ENCODE measurements at regions not wholly inside any gene's neighbourhood (a gene's known extent, or its start where the extent isn't known, plus 50 kb on each side); places are given as distances from the start of the nearest gene placed in this dataset.

GRCh38 chr4:115428455-115428854 is 315.0 kb upstream of the NDST4 start:
- no peak for DNase-seq

GRCh38 chr4:115424852-115425251 is 311.4 kb upstream of the NDST4 start:
- DNase-seq, result no peak

DNA sequence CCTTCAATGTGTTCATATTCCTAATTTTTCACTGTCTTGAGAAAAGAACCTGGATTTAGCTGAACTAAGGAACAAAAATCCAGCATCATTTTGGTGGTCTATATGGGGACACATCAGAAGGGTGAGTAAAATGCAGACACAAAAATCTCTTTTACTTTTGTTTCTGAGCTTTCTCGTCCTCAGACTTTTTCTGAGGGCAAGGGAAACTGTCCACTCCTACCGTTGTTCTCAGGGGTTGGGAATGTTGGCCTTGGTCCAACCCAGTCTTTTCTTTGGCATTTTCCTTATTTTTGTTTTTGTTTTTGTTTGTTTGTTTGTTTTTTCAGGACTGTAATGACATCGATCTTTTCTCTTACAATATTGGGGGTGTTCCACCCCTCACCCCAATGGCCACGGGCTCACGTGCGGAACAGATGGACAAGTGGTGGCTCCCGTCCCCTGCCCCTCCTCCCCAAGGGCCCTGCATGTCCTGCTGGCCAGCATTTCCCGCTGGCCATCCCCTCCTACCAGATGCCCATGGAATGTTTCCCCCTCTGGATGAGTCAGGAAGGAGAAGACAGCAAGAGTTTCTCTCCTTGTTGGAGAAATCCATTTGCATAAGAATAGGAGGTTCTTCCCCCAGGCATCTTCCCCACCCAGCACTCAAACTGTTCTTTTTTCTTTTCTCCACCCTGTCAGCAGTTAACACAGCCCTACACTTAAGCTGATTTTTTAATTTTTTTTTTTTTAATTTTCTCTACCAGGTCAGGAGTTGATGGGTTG is 305.4 kb upstream of the NDST4 start:
- no peak for DNase-seq

DNA sequence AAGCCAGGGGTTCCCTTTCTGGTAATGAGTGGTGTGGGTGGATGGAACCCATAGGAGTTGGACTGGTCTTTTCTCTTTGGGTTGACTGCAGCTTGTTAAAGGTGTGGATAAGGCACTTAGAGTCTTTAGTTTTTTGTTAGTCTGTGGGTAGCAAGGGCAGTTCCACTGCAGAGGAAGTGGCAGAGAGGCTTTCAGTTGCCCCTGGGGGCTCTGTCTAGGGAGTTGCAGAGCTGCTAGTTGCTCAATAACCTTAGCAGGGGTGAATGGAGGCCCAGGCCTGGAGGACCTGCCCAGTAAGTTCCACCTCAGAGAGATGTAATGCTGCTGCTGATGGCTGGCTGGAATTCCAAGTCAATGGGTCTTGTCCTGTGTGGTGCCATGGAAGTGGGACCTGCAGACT is 282.6 kb upstream of the NDST4 start:
- no peak for DNase-seq

- DNase-seq, result no peak
These were observed 263.4 kb upstream of the NDST4 start for GRCh38 chr4:115376866-115377265.

DNA sequence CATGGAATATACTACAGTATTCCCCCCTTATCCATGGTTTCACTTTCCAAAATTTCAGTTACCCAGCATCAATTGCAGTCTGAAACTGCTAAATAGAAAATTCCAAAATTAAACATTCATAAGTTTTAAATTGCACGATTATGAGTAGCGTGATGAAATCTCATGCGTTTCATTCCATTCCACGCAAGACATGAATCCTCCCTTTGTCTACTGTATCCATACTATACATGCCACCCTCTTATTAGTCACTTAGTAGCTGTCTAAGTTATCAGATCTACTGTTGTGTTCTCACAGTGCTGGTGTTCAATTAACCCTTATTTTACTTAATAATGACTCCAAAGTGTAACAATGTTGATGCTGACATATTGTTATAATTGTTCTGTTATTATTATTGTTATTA is 261.2 kb upstream of the NDST4 start:
- no peak for DNase-seq

- DNase-seq, result no peak
These were observed 257.1 kb upstream of the NDST4 start for GRCh38 chr4:115370490-115370889.

GRCh38 chr4:115370012-115370411 is 256.6 kb upstream of the NDST4 start:
- no peak for DNase-seq

GRCh38 chr4:115366390-115366789 is 253.0 kb upstream of the NDST4 start:
- DNase-seq, result no peak

GRCh38 chr4:115365185-115365584 is 251.8 kb upstream of the NDST4 start:
- no peak for DNase-seq

GRCh38 chr4:115361781-115362180 is 248.4 kb upstream of the NDST4 start:
- DNase-seq, result no peak

DNA sequence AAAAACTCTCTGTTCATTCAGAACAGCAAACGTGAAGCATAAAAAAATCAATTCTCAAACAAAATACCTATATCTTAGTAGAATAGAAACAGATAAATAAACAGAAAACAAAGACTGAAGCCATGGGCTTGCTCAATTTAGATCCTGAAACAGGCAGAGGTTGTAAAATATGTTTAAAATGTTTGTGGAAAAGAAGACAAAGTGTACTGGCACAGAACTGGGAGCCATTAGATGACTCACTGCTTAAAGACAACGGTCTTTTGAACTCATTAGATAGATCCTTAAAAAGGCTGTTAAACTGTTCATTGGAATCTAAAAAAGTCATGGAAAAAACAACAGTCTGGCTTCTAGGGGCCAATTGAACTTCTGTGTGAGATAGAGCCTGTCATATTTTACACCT is 247.0 kb upstream of the NDST4 start:
- no peak for DNase-seq

GRCh38 chr4:115357776-115358175 is 244.4 kb upstream of the NDST4 start:
- DNase-seq, result no peak

GRCh38 chr4:115356176-115356575 is 242.8 kb upstream of the NDST4 start:
- no peak for DNase-seq

DNA sequence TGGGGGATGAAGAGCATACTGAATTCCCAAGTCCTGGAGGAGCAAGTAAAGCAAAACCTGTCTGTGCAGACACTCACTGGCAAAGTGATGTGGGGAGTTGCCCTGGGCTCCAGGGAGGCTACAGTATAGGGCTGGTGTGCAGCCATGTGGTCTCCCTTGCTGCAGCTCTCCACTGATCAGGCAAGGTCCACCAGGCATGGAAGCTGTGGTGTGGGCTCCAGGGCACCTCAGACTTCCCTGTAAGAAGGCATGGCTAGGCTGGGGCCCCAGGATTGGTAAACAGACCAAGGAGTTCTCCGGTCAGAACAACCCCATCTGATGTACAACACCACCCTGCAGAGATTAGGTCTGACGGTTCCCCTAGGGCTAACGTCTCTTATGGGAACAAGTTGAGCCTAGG is 241.9 kb upstream of the NDST4 start:
- DNase-seq, result no peak

GRCh38 chr4:115353370-115353769 is 239.9 kb upstream of the NDST4 start:
- DNase-seq, result no peak

GRCh38 chr4:115343171-115343570 is 229.8 kb upstream of the NDST4 start:
- no peak for DNase-seq

GRCh38 chr4:115334736-115335411 is 221.5 kb upstream of the NDST4 start:
- no peak for DNase-seq

- no peak for DNase-seq
These were observed 218.7 kb upstream of the NDST4 start for GRCh38 chr4:115332078-115332477.

DNA sequence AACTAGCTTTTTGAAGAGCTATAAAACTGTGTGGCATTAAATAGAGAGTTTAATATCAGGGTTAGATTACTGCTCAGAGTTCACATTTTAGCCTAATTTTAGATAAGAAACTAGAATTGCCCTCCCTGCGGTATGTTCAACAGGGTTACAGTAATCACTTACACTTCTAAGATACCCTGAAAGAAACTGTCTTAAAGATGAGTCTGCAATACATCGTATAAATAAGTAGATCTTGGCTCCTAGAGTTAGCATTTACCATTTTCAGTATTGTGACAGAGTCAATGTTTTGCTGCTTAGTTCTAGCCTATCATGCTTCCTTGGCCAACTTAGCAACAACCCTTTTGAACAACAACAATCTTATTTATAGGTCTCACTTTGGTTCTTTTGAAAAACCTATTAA is 217.8 kb upstream of the NDST4 start:
- no peak for DNase-seq

GRCh38 chr4:115325836-115326235 is 212.4 kb upstream of the NDST4 start:
- no peak for DNase-seq

DNA sequence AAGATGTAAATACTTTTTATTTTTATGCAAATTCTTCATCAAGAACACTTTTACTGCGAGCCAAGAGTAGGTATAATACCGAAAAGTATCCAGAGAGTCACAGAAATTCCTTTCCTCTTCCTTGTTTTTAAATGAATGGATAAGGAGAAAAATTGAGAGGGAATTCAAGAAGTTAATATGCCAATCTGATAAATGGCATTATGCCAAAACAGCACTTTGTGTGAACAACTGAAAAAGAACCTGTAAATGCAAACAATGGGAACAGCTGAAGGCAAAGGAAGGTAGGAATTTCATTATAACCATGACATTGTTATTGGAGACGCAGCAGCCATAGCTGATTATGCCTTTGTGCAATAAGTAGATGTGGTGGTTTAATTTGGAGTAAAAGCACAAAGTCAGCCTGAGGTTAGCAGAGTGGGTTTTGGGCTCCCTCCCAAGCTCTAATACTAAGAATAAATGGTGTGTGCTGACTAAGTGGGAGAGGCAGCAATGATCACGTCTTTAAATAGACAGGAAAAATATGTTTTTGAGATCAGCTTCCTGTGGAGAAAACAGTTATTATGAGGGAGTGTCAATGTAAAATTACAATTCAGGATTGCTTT is 209.8 kb upstream of the NDST4 start:
- DNase-seq, result no peak

DNA sequence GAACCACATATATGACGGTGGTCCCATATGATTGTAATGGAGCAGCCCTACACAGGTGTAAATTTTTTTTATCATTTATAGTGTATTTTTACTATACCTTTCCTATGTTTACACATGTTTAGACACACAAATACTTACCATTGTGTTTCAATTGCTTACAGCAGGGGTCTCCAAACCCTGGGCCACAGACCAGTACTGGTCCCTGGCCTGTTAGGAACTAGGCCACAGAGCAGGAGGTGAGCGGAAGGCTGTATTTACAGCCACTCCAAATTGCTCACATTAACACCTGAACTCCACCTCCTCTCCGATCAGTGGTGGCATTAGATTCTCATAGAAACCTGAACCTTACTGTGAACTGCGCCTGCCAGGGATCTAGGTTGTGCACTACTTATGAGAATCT is 201.8 kb upstream of the NDST4 start:
- no peak for DNase-seq

DNA sequence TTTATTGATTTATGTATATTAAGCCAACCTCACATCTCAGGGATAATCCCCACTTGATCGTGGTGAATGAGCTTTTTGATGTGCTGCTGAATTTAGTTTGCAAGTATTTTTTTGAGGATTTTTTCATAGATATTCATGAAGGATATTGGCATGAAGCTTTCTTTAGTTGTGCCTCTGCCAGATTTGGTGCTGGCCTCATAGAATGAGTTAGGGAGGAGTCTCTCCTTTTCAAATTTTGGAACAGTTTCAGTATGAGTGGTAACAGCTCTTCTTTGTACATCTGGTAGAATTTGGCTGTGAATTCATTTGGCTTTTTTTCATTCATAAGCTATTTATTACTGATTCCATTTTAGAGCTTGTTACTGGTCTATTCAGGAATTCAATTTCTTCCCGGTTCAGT is 197.2 kb upstream of the NDST4 start:
- no peak for DNase-seq

Data from C1 segment of cervical spinal cord (tissue), 14 donors.